Cardiac muscle cell (in vitro differentiated cells and primary cell): ENCODE measurements at regions not wholly inside any gene's neighbourhood (a gene's known extent, or its start where the extent isn't known, plus 50 kb on each side); places are given as distances from the start of the nearest gene placed in this dataset.
"Not testable (repeated sequence)": the region's sequence is repeated elsewhere in the genome, so short reads cannot be mapped to it uniquely, and the experiment has no call there.

Experiments used
- DNase-seq, 2 donors: peaks; one replicate each; pipeline versions ENCODE4 v3.0.0 to v3.0.0-alpha.2; 2010 to 2017; ENCODE audit warnings: low read depth in 1 of 2, low spot score in 1 of 2
- H3K27ac ChIP-seq: fragments of 200-600 bp; sonication (generic); 2 replicates; pipeline ENCODE4 v1.5.1; 2016
- H3K27me3 ChIP-seq: fragments of 200-600 bp; sonication (generic); 2 replicates; pipeline ENCODE4 v1.6.0; 2016; ENCODE audit warnings: control low read depth
- H3K36me3 ChIP-seq: fragments of 200-600 bp; sonication (generic); 2 replicates; pipeline ENCODE4 v1.5.1; 2016; ENCODE audit warnings: control low read depth
- H3K4me1 ChIP-seq: fragments of 200-600 bp; sonication (generic); 2 replicates; pipeline ENCODE4 v1.8.1; 2017; ENCODE audit warnings: low read depth, mild to moderate bottlenecking, mixed run types
- H3K4me3 ChIP-seq: fragments of 200-600 bp; sonication (generic); 2 replicates; pipeline ENCODE4 v1.5.1; 2016; ENCODE audit warnings: mild to moderate bottlenecking
- H3K9me3 ChIP-seq: fragments of 200-600 bp; sonication (generic); 2 replicates; pipeline ENCODE4 v1.5.1; 2017; ENCODE audit warnings: low read depth, mild to moderate bottlenecking, control low read depth
- TF ChIP-seq, protein P1 (sequence below): IDR thresholded peaks from 2 replicates; pipeline ENCODE4 v1.5.1; 2012; ENCODE audit warnings: low read depth, mild to moderate bottlenecking, low read length

DNA sequence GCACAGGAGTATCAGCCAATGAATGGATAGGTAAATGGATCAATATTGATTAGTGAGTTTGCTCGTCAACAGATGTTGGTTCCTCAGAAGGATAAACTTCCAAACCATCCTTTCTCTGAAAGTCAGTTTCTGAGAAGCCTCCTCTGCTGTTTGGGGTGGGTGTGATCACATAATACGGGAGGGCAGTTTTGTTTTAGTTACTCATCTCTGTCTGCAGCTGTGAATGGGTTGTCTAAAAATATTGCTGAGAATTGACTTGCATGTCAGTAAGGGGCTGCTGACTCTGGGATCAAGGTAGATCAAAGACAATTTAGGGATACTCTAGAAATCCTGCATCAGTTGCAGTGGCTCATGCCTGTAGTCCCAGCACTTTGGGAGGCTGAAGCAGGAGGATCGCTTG, 390.8 kb upstream of the AMELY start:
- H3K4me1 ChIP-seq: no peaks in the 10 kb centered on the region
- no peak overlapping the region for H3K27ac ChIP-seq
- no peaks in the 10 kb centered on the region for H3K9me3 ChIP-seq
- H3K4me3 ChIP-seq: no peak overlapping the region
- no peaks in the 10 kb centered on the region for H3K27me3 ChIP-seq
- TF ChIP-seq, protein P1, sequence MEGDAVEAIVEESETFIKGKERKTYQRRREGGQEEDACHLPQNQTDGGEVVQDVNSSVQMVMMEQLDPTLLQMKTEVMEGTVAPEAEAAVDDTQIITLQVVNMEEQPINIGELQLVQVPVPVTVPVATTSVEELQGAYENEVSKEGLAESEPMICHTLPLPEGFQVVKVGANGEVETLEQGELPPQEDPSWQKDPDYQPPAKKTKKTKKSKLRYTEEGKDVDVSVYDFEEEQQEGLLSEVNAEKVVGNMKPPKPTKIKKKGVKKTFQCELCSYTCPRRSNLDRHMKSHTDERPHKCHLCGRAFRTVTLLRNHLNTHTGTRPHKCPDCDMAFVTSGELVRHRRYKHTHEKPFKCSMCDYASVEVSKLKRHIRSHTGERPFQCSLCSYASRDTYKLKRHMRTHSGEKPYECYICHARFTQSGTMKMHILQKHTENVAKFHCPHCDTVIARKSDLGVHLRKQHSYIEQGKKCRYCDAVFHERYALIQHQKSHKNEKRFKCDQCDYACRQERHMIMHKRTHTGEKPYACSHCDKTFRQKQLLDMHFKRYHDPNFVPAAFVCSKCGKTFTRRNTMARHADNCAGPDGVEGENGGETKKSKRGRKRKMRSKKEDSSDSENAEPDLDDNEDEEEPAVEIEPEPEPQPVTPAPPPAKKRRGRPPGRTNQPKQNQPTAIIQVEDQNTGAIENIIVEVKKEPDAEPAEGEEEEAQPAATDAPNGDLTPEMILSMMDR: no peak
- no peak for DNase-seq
- H3K36me3 ChIP-seq: no peaks in the 10 kb centered on the region

DNA sequence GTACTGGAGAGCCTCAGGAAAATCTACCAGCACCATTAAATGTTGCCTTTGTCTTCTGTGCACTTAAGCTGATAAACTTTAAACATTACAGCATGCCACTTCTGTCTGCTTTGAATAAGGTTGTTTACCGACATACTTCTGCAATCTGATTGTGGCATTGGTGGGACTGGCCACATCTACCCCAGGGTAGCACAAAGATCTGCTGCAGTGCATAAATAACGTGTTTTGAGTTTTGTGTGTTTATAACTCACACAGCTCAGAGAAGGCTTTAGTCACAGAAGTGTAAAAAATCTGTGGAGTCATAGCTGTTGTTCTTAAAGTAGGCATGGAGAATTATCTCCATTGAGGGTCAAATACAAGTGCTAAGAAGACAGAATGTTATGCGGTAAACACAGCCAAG, 388.4 kb upstream of the AMELY start:
- H3K4me1 ChIP-seq: no peaks in the 10 kb centered on the region
- no peaks in the 10 kb centered on the region for H3K36me3 ChIP-seq
- no peaks in the 10 kb centered on the region for H3K27me3 ChIP-seq
- H3K27ac ChIP-seq: no peak overlapping the region
- H3K4me3 ChIP-seq: no peak overlapping the region
- H3K9me3 ChIP-seq: no peaks in the 10 kb centered on the region
- TF ChIP-seq, protein P1: no peak
- DNase-seq: no peak

DNA sequence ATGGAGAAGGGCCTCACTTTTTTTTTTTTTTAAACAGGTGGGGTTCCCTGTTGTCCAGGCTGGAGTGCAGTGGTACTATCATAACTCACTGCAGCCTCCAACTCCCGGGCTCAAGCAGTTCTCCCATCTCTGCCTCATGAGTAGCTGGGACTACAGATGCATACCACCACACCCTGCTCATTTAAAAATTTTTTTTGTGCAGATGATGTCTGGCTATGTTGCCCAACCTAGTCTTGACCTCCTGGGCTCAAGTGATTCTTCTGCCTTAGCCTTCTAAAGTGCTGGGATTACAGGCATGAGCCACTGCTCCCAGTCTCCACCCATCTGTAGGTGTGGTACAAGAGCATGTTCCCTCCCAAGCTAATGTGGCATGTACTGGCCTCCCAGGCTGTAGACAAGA, 380.6 kb upstream of the AMELY start:
- H3K27ac ChIP-seq: no peak overlapping the region
- H3K9me3 ChIP-seq: no peaks in the 10 kb centered on the region
- TF ChIP-seq, protein P1: no peak
- H3K27me3 ChIP-seq: no peaks in the 10 kb centered on the region
- H3K4me1 ChIP-seq: no peaks in the 10 kb centered on the region
- no peaks in the 10 kb centered on the region for H3K36me3 ChIP-seq
- no peak for DNase-seq
- H3K4me3 ChIP-seq: no peak overlapping the region

DNA sequence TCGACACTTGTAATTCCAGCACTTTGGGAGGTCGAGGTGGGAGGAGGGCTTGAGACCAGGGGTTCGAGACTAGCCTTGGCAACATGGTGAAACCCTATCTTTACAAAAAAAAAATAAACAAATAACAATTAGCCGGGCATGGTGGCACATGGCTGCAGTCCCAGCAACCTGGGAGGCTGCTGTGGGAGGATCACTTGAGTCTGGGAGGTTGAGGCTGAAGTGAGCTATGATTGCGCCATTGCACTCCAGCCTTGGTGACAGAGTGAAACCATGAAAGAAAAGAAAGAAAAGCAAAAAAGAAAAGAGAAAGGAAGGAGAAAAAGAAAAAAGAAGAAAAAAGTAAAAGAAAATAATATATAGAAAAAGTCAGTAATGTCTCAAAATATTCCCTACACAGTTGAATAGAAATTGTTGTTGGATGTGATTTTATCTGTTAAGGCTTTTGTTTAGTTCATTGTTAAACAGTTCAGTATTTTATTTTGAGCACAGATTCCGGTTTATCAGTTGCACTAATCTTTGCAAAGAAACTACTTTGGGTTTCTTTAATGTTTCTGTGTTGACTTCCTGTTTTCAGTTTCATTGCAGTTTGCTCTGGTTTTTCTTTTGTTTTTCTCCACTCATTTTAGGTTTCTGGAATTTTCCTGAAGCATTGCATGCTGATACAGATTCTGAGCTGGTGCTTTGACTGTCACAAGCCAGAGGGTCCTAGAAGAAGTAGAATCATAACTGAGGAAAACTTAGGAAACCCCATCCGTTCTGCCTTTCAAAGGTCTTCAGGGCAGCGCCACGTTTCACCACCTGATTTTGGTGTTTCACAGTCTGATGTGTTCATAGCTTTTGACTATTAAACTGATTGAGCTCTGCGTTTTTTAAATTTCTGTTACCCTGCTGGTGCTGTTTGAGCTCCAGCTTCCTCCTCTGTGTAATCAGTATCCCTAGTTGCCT, 378.6 kb upstream of the AMELY start:
- no peak overlapping the region for H3K27ac ChIP-seq
- DNase-seq: no peak
- no peak overlapping the region for H3K4me3 ChIP-seq
- H3K9me3 ChIP-seq: no peaks in the 10 kb centered on the region
- no peaks in the 10 kb centered on the region for H3K27me3 ChIP-seq
- H3K36me3 ChIP-seq: no peaks in the 10 kb centered on the region
- no peaks in the 10 kb centered on the region for H3K4me1 ChIP-seq
- TF ChIP-seq, protein P1: no peak

DNA sequence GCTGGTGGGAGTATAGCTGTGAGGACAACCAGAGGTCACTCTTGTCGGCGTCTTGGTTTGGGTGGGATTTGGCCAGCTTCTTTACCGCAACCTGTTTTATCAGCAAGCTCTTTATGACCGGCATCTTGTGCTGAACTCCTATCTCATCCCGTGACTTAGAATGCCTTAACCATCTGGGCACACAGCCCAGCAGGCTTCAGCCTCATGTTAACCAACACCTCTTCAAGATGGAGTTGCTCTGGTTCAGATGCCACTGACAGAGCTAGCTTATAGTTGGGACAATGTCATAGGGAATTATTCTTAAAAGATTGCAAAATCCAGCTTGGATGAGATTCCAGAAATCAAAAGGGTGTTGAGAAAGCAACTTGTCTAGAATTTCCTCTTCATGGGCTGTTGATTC, 377.1 kb upstream of the AMELY start:
- Histone ChIP-seq H3K27me3 (no peaks in the 10 kb centered on the region), H3K4me1 (no peaks in the 10 kb centered on the region), H3K9me3 (no peaks in the 10 kb centered on the region), H3K36me3 (no peaks in the 10 kb centered on the region), H3K4me3 (no peak overlapping the region), H3K27ac (no peak overlapping the region)
- peak in 1 of 2 donors; percentile 85 for DNase-seq
- TF ChIP-seq, protein P1: no peak

DNA sequence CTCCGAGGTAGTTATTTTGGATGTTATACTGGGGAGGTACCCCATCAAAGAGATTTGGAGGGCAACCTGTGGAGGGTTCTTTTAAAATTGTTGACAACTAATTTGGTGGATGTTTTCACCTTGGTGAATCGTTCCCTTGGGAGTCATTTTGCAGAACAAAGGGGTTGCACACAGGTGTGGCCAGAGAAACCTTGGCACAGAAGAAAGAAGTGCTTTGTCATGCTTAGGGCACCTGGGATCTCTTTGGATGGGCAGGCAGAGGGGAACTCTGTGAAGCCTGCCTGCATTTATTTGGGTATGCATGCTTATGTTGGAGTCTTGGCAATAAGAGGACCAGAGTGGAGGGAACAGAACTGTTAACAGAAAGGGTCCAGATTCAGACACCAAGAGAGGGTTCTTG, 376.4 kb upstream of the AMELY start:
- H3K4me1 ChIP-seq, DNase-seq, H3K27me3 ChIP-seq, H3K9me3 ChIP-seq, H3K4me3 ChIP-seq, H3K36me3 ChIP-seq, H3K27ac ChIP-seq: not testable (repeated sequence)
